Karpas-422 (cell line): ENCODE measurements at regions not wholly inside any gene's neighbourhood (a gene's known extent, or its start where the extent isn't known, plus 50 kb on each side); places are given as distances from the start of the nearest gene placed in this dataset.
"Not testable (repeated sequence)": the region's sequence is repeated elsewhere in the genome, so short reads cannot be mapped to it uniquely, and the experiment has no call there.

ENCODE experiments used
- DNase-seq: peaks from one replicate; pipeline ENCODE4 v3.0.0-alpha.2; 2015
- H2AFZ ChIP-seq: fragments of 200-600 bp; sonication (generic); 2 replicates; pipeline ENCODE4 v1.6.1; 2014; ENCODE audit warnings: antibody characterized with exemption, low read length, mixed read lengths
- H3K27ac ChIP-seq: fragments of 200-600 bp; sonication (generic); 2 replicates; pipeline ENCODE4 v1.5.1; 2014; ENCODE audit warnings: mild to moderate bottlenecking, low read length, moderate library complexity
- H3K27me3 ChIP-seq: fragments of 200-600 bp; sonication (generic); 2 replicates; pipeline ENCODE4 v1.6.1; 2014; ENCODE audit warnings: low read length, mixed read lengths
- H3K36me3 ChIP-seq: fragments of 200-600 bp; sonication (generic); 2 replicates; pipeline ENCODE4 v1.6.1; 2014; ENCODE audit warnings: low read length, mixed read lengths; ENCODE audit not compliant: insufficient read depth
- H3K4me1 ChIP-seq: fragments of 200-600 bp; sonication (generic); 2 replicates; pipeline ENCODE4 v1.6.1; 2014; ENCODE audit warnings: mild to moderate bottlenecking, low read length, mixed read lengths
- H3K4me2 ChIP-seq: fragments of 200-600 bp; sonication (generic); 2 replicates; pipeline ENCODE4 v1.6.1; 2014; ENCODE audit warnings: low read length, low read depth, mild to moderate bottlenecking; ENCODE audit not compliant: poor library complexity, severe bottlenecking
- H3K4me3 ChIP-seq: fragments of 200-600 bp; sonication (generic); 2 replicates; pipeline ENCODE4 v1.5.1; 2014; ENCODE audit warnings: mild to moderate bottlenecking, antibody characterized with exemption, low read length, mixed read lengths
- H3K79me2 ChIP-seq: fragments of 200-600 bp; sonication (generic); 2 replicates; pipeline ENCODE4 v1.6.1; 2014; ENCODE audit warnings: mild to moderate bottlenecking, low read length, mixed read lengths
- H3K9ac ChIP-seq: fragments of 200-600 bp; sonication (generic); 2 replicates; pipeline ENCODE4 v1.6.0; 2014; ENCODE audit warnings: low read length
- H3K9me2 ChIP-seq: fragments of 200-600 bp; sonication (generic), shearing (Covaris generic); replicated peaks from 2 replicates; pipeline ENCODE4 v1.6.0; 2014; ENCODE audit warnings: mild to moderate bottlenecking, low read length, moderate library complexity; ENCODE audit not compliant: insufficient read depth
- H3K9me3 ChIP-seq: fragments of 300-700, 200-600 bp; sonication (generic); 2 replicates; pipeline ENCODE4 v1.6.1; 2014; ENCODE audit warnings: low read length, mixed read lengths
- H4K20me1 ChIP-seq: fragments of 200-600 bp; sonication (generic); 2 replicates; pipeline ENCODE4 v1.6.1; 2014; ENCODE audit warnings: mild to moderate bottlenecking, antibody characterized with exemption, low read length, low read depth; ENCODE audit not compliant: insufficient read depth

GRCh38 chr7:19364950-19365349 is 219.7 kb upstream of the FERD3L start:
- no peak overlapping the region for H3K4me2 ChIP-seq
- H3K4me3 ChIP-seq, result no peak overlapping the region
- no peaks in the 10 kb centered on the region for H3K36me3 ChIP-seq
- no peak overlapping the region for H3K9ac ChIP-seq
- no peaks in the 10 kb centered on the region for H3K79me2 ChIP-seq
- no peaks in the 10 kb centered on the region for H3K27me3 ChIP-seq
- no peaks in the 10 kb centered on the region for H3K4me1 ChIP-seq
- no peaks in the 10 kb centered on the region for H3K9me2 ChIP-seq
- H3K9me3 ChIP-seq, result no peaks in the 10 kb centered on the region
- DNase-seq, result no peak
- no peak overlapping the region for H2AFZ ChIP-seq
- H4K20me1 ChIP-seq, result no peaks in the 10 kb centered on the region
- no peak overlapping the region for H3K27ac ChIP-seq

DNA sequence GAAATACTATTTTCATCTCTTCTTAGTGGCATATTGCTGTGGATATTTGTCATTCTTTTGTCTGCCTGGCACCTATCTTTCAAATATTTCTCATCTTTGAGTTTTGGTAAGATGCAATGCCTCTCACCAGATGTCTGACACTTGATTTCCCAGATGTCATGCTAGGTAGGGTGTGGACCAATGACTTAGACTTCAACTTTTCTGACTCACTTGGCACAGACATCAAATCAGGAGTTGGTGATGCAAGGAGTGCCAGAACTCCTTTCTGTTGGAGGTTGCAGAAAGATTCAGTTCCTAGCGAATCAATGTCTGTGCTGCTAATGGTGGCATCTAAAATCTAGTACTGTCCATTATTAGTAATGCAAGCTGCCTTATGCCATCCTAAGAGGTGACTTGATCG is 216.9 kb upstream of the FERD3L start:
- Histone ChIP-seq H3K4me2 (no peak overlapping the region), H3K9me2 (no peaks in the 10 kb centered on the region), H3K9me3 (no peaks in the 10 kb centered on the region), H2AFZ (no peak overlapping the region), H3K9ac (no peak overlapping the region), H3K79me2 (no peaks in the 10 kb centered on the region), H3K27ac (no peak overlapping the region), H3K36me3 (no peaks in the 10 kb centered on the region), H3K4me1 (no peaks in the 10 kb centered on the region), H3K4me3 (no peak overlapping the region), H3K27me3 (no peaks in the 10 kb centered on the region), H4K20me1 (no peaks in the 10 kb centered on the region)
- no peak for DNase-seq

DNA sequence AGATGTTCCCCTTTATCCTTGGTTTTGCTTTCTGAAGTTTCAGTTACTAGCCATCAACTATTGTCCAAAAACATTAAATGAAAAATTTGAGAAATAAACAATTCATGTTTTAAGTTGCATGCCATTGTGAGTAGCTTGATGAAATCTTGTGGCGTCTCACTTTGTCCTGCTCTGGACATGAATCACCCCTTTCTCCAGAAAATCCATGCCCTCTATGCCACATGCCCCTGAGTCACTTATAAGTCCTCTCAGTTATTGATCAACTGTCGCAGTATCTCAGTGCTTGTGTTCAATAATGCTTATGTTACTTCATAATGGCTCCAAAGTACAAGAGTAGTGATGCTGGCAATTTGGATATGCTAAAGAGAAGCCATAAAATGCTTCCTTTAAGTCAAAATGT is 208.0 kb upstream of the FERD3L start:
- Histone ChIP-seq H3K79me2 (no peaks in the 10 kb centered on the region), H3K9ac (no peak overlapping the region), H3K27ac (no peak overlapping the region), H3K27me3 (no peaks in the 10 kb centered on the region), H3K4me3 (no peak overlapping the region), H3K4me1 (no peaks in the 10 kb centered on the region), H3K9me3 (no peaks in the 10 kb centered on the region), H3K36me3 (no peaks in the 10 kb centered on the region), H3K9me2 (no peaks in the 10 kb centered on the region), H2AFZ (no peak overlapping the region), H3K4me2 (no peak overlapping the region), H4K20me1 (no peaks in the 10 kb centered on the region)
- no peak for DNase-seq

- Histone ChIP-seq H3K9ac (no peak overlapping the region), H3K4me3 (no peak overlapping the region), H4K20me1 (no peaks in the 10 kb centered on the region), H3K27ac (no peak overlapping the region), H3K79me2 (no peaks in the 10 kb centered on the region), H2AFZ (no peak overlapping the region), H3K27me3 (no peaks in the 10 kb centered on the region), H3K36me3 (no peaks in the 10 kb centered on the region), H3K9me2 (no peaks in the 10 kb centered on the region), H3K4me1 (no peaks in the 10 kb centered on the region), H3K9me3 (no peaks in the 10 kb centered on the region), H3K4me2 (no peak overlapping the region)
- no peak for DNase-seq
Measured at GRCh38 chr7:19352305-19352695, 207.1 kb upstream of the FERD3L start.

DNA sequence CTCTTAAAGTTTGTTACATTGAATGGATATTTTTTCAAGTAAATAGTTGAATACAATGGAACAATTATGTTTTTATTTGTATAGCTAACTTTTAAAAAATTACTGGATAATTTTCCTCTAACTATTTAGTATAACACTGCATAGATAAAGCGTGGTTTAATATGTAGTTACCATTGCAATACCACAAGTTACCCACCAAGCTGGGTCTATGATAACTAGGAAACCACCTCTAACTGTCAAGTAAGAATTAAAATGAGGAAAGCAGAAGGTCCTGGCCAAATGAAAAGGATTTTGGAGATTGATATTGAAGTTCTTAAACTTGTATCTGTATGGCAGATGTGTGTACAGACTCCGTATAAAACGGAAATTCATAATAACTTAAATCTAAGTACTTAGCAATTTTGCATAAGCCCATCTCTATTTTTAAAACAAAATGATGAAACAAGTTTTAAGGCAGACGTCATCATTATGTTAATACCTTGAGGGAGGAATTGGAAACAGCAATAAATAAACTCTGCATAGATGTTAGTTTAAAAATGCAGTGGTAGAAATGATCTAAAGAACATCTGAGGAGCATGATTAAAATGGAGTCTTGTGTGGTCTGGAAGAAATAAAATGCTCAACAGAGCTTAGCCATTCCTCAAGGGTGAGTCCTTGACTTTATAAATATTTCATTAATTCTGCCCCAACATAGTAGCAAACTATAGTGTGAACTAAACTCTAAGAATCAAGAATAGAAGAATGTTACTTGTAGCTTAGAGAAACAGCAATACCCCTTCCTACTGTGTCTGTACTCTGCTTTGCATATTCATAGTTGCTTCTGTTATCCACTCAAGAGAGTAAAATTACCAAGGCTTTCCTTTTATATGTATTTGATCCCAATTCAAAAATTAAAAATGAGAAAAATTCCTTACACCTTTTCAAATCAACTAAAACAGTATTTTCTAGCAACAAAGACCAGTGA is 206.4 kb upstream of the FERD3L start:
- H3K27ac ChIP-seq, result no peak overlapping the region
- no peak for DNase-seq
- no peaks in the 10 kb centered on the region for H3K36me3 ChIP-seq
- H3K9me3 ChIP-seq, result no peaks in the 10 kb centered on the region
- no peaks in the 10 kb centered on the region for H3K79me2 ChIP-seq
- H3K9me2 ChIP-seq, result no peaks in the 10 kb centered on the region
- H3K9ac ChIP-seq, result no peak overlapping the region
- H3K4me1 ChIP-seq, result no peaks in the 10 kb centered on the region
- H3K27me3 ChIP-seq, result no peaks in the 10 kb centered on the region
- H4K20me1 ChIP-seq, result no peaks in the 10 kb centered on the region
- H3K4me2 ChIP-seq, result no peak overlapping the region
- H3K4me3 ChIP-seq, result no peak overlapping the region
- H2AFZ ChIP-seq, result no peak overlapping the region

GRCh38 chr7:19339512-19339911 is 194.3 kb upstream of the FERD3L start:
- Histone ChIP-seq H3K9me3 (no peaks in the 10 kb centered on the region), H3K79me2 (no peaks in the 10 kb centered on the region), H3K4me2 (no peak overlapping the region), H4K20me1 (no peaks in the 10 kb centered on the region), H3K27ac (no peak overlapping the region), H3K4me1 (no peaks in the 10 kb centered on the region), H3K4me3 (no peak overlapping the region), H3K27me3 (no peaks in the 10 kb centered on the region), H3K9ac (no peak overlapping the region), H2AFZ (no peak overlapping the region), H3K36me3 (no peaks in the 10 kb centered on the region), H3K9me2 (no peaks in the 10 kb centered on the region)
- DNase-seq, result no peak

DNA sequence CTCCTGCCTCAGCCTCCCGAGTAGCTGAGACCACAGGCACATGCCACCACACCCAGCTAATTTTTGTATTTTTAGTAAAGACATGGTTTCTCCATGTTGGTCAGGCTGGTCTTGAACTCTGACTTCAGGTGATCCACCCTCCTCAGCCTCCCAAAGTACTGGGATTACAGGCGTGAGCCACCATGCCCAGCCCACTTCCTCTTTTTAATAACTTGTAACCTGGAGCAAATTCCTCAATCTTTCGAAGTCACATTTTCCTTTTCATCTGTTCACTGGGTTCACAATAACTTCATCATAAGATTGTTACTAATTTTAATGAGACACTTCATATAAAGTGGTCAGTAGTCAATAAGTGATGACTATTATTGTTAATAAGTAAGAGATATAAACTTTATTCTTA is 193.3 kb upstream of the FERD3L start:
- H3K27ac ChIP-seq, H3K9me2 ChIP-seq, H3K4me3 ChIP-seq, H3K4me2 ChIP-seq, H2AFZ ChIP-seq, H4K20me1 ChIP-seq, H3K27me3 ChIP-seq, DNase-seq, H3K36me3 ChIP-seq, H3K79me2 ChIP-seq, H3K9me3 ChIP-seq, H3K9ac ChIP-seq, H3K4me1 ChIP-seq: not testable (repeated sequence)

DNA sequence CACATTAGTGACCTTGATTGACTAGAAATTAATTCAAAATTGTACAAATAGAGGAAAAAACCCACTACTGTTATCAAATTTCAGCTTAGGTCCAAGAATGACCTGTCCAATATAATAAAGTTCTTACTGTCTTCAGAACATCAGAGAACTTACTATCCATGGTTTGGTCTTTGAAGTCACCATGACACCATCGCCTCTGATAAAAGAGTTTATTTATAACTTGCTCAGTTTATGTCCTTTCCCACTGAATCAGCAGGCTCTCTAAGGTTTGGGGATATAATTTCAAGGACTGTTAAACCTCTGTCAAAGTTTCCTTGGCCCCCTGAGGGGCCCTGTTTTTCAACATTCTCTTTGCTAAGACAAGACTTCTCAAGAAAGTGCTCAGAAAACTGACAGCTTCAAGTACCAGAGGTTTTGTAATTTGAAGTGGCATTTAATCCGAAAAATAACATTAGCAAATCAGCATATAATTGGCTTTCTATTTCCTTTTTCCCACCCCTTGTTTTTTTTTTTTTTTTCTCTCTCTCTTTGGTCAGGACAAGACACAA is 191.7 kb upstream of the FERD3L start:
- H3K36me3 ChIP-seq, result no peaks in the 10 kb centered on the region
- H2AFZ ChIP-seq, result no peak overlapping the region
- DNase-seq, result no peak
- no peaks in the 10 kb centered on the region for H3K79me2 ChIP-seq
- H3K4me2 ChIP-seq, result no peak overlapping the region
- H3K9me2 ChIP-seq, result no peaks in the 10 kb centered on the region
- H3K9me3 ChIP-seq, result no peaks in the 10 kb centered on the region
- no peaks in the 10 kb centered on the region for H3K4me1 ChIP-seq
- H3K27ac ChIP-seq, result no peak overlapping the region
- H3K4me3 ChIP-seq, result no peak overlapping the region
- no peak overlapping the region for H3K9ac ChIP-seq
- no peaks in the 10 kb centered on the region for H4K20me1 ChIP-seq
- no peaks in the 10 kb centered on the region for H3K27me3 ChIP-seq
